Loucy (cell line): ENCODE measurements at regions not wholly inside any gene's neighbourhood (a gene's known extent, or its start where the extent isn't known, plus 50 kb on each side); places are given as distances from the start of the nearest gene placed in this dataset.

ENCODE experiments used
- EZH2phosphoT487 ChIP-seq: fragments of 200-600 bp; IDR thresholded peaks from 2 replicates; pipeline ENCODE4 v1.6.1; 2018; ENCODE audit warnings: antibody characterized with exemption, mild to moderate bottlenecking, moderate library complexity, borderline replicate concordance
- TF ChIP-seq, protein P1 (sequence below): fragments of 200-600 bp; sonication (generic); conservative IDR thresholded peaks from 2 replicates; pipeline ENCODE4 v1.5.1; 2014; ENCODE audit warnings: mild to moderate bottlenecking, antibody characterized with exemption, low read length

- TF ChIP-seq, protein P1, sequence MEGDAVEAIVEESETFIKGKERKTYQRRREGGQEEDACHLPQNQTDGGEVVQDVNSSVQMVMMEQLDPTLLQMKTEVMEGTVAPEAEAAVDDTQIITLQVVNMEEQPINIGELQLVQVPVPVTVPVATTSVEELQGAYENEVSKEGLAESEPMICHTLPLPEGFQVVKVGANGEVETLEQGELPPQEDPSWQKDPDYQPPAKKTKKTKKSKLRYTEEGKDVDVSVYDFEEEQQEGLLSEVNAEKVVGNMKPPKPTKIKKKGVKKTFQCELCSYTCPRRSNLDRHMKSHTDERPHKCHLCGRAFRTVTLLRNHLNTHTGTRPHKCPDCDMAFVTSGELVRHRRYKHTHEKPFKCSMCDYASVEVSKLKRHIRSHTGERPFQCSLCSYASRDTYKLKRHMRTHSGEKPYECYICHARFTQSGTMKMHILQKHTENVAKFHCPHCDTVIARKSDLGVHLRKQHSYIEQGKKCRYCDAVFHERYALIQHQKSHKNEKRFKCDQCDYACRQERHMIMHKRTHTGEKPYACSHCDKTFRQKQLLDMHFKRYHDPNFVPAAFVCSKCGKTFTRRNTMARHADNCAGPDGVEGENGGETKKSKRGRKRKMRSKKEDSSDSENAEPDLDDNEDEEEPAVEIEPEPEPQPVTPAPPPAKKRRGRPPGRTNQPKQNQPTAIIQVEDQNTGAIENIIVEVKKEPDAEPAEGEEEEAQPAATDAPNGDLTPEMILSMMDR: no peak
- TF ChIP-seq EZH2phosphoT487: no peak
Measured at GRCh38 chr9:1683951-1684350, 331.2 kb upstream of the SMARCA2 start.
